ENCODE measurements at regions not wholly inside any gene's neighbourhood (a gene's known extent, or its start where the extent isn't known, plus 50 kb on each side); places are given as distances from the start of the nearest gene placed in this dataset.
A peak's percentile ranks its signal among the peaks of the same experiment; 100 is the strongest.

- DNase-seq (ENCODE audit: low spot score in 2 of 2, unreplicated experiment in 2 of 2) = no peak
- Mint-ChIP-seq H3K4me3 (no peak overlapping the region), H3K27me3 (ENCODE audit: low read depth) (no peaks in the 10 kb centered on the region), H3K27ac (no peak overlapping the region), H3K9me3 (no peaks in the 10 kb centered on the region), H3K36me3 (no peaks in the 10 kb centered on the region), H3K4me1 (peaks cover 10% of the 10 kb centered on the region)
- TF ChIP-seq CTCF (IDR thresholded peaks at IDR 0.05; ENCODE audit: unreplicated experiment) = no peak
Measured at GRCh38 chr12:67765776-67766766, 117.5 kb downstream of the DYRK2 start.

GRCh38 chr12:67772267-67773169 is 124.0 kb downstream of the DYRK2 start:
- H3K4me1 Mint-ChIP-seq = peaks cover 22% of the 10 kb centered on the region
- TF ChIP-seq CTCF (IDR thresholded peaks at IDR 0.05; ENCODE audit: unreplicated experiment) = no peak
- H3K4me3 Mint-ChIP-seq = peak overlapping the region; percentile 25
- peaks cover 10% of the 10 kb centered on the region for H3K9me3 Mint-ChIP-seq
- no peaks in the 10 kb centered on the region for H3K36me3 Mint-ChIP-seq
- DNase-seq (ENCODE audit: low spot score in 2 of 2, unreplicated experiment in 2 of 2) = peak in 1 of 2 experiments; percentile 48
- peak overlapping the region; percentile 88 for H3K27ac Mint-ChIP-seq
- H3K27me3 Mint-ChIP-seq (ENCODE audit: low read depth) = no peaks in the 10 kb centered on the region

- H3K27me3 Mint-ChIP-seq (ENCODE audit: low read depth) = no peaks in the 10 kb centered on the region
- peak overlapping the region; percentile 89 for H3K27ac Mint-ChIP-seq
- no peak for DNase-seq (ENCODE audit: low spot score in 2 of 2, unreplicated experiment in 2 of 2)
- TF ChIP-seq CTCF (IDR thresholded peaks at IDR 0.05; ENCODE audit: unreplicated experiment) = no peak
- H3K9me3 Mint-ChIP-seq = peaks cover 10% of the 10 kb centered on the region
- peaks cover 22% of the 10 kb centered on the region for H3K4me1 Mint-ChIP-seq
- no peaks in the 10 kb centered on the region for H3K36me3 Mint-ChIP-seq
- H3K4me3 Mint-ChIP-seq = no peak overlapping the region
Measured at GRCh38 chr12:67773896-67774295, 125.4 kb downstream of the DYRK2 start.

DNA sequence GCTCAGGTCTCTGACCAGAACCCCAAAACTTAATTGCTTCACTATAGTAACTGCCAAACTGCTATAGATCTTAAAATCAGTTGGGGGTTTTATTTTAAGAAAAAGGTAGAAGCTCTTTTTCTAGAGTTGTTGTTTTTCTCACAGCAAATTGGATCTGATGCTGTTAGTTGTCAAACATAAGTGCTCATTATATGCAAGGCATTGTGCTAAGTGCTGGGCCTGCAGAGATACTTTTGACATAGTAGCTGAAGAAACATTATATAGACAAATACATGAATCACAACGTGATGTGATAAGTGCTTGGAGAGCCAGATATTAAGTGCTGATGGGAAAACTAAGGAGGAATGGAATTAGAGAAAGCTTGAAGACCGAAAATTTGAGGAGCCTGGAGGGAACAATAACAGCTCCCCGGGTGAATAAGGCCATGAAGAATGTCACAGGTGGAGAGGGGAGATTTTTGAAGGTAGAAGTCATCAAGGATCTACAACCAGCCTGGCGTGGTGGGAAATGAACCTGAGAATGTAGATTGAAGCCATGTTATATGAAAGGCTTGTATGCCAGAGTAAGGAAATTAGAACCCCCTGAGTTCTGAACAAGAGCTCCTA is 126.5 kb downstream of the DYRK2 start:
- H3K36me3 Mint-ChIP-seq = no peaks in the 10 kb centered on the region

More for the DNA sequence above, 126.5 kb downstream of the DYRK2 start:
- Mint-ChIP-seq H3K4me3 (no peak overlapping the region), H3K27ac (no peak overlapping the region), H3K27me3 (ENCODE audit: low read depth) (no peaks in the 10 kb centered on the region), H3K4me1 (peaks cover 22% of the 10 kb centered on the region), H3K9me3 (peaks cover 10% of the 10 kb centered on the region)
- DNase-seq (ENCODE audit: low spot score in 2 of 2, unreplicated experiment in 2 of 2) = no peak
- TF ChIP-seq CTCF (IDR thresholded peaks at IDR 0.05; ENCODE audit: unreplicated experiment) = no peak

Data from mesothelial cell of epicardium (in vitro differentiated cells).